HepG2 (cell line): ENCODE measurements at regions not wholly inside any gene's neighbourhood (a gene's known extent, or its start where the extent isn't known, plus 50 kb on each side); places are given as distances from the start of the nearest gene placed in this dataset.

Experiments used
- ATAC-seq: fragments of 200-7000 bp; cut with Tn5 transposase; 3 replicates; pipeline ENCODE4 v1.9.1; 2020; ENCODE audit warnings: mild to moderate bottlenecking, moderate library complexity
- BruUV-seq: library from RNA; stranded (reverse); fragments of 400-500 nt; replicated peaks from 2 replicates; lab custom pipeline; 2021; lab: Mats Ljungman, UMichigan
- CTCF ChIA-PET: fragments of 300-600 bp; formaldehyde crosslinking; extraction: SDS; loops from one replicate; lab custom pipeline; 2021; ENCODE audit warnings: low total read pairs, inconsistent platforms, low intra/inter-chr PET ratio; lab: Yijun Ruan, JAX
- POLR2A ChIA-PET: fragments of 350-600 bp; sonication (Branson Sonifier 250); formaldehyde crosslinking; loops from one replicate; lab custom pipeline; 2020; ENCODE audit warnings: antibody characterized with exemption, inconsistent platforms; lab: Yijun Ruan, JAX
- DNase-seq: peaks from one replicate; pipeline ENCODE4 v3.0.0-alpha.2; 2015; ENCODE audit warnings: low spot score
- FAIRE-seq: peaks from 3 replicates; lab custom pipeline; 2011; peaks lifted over from hg19 to GRCh38; lab: Jason Lieb, UNC
- H2AFZ ChIP-seq: one replicate; pipeline ENCODE4 v1.6.1; 2011; ENCODE audit warnings: low read length, inconsistent platforms
- H3K27ac ChIP-seq: fragments of 300-600 bp; 3 replicates; pipeline ENCODE4 v1.8.0; 2011; ENCODE audit warnings: mixed run types, mild to moderate bottlenecking, mixed read lengths, low read length, inconsistent platforms; ENCODE audit not compliant: insufficient read depth; ENCODE audit errors: extremely low read length
- H3K27me3 ChIP-seq, 2 experiments: fragments of 200-600 bp in 1 of 2; 2 replicates in 1 of 2; 3 replicates in 1 of 2; pipeline versions ENCODE4 v1.6.0 to v1.8.0; 2011; ENCODE audit warnings: low read length in 2 of 2, mild to moderate bottlenecking in 2 of 2, moderate library complexity in 2 of 2, inconsistent platforms in 1 of 2; ENCODE audit not compliant: insufficient read depth in 2 of 2, control insufficient read depth in 1 of 2
- H3K36me3 ChIP-seq, 2 experiments: fragments of 200-600 bp in 1 of 2; replicated peaks in 1 of 2; 2 replicates in 1 of 2; 3 replicates in 1 of 2; pipeline versions ENCODE4 v1.5.1 to v1.8.0; 2011; ENCODE audit warnings: low read length in 2 of 2, inconsistent platforms in 1 of 2; ENCODE audit not compliant: insufficient read depth in 2 of 2, control insufficient read depth in 1 of 2
- H3K4me1 ChIP-seq: 2 replicates; pipeline ENCODE4 v1.5.1; 2012; ENCODE audit warnings: low read length, inconsistent platforms; ENCODE audit not compliant: insufficient read depth
- H3K4me2 ChIP-seq: 2 replicates; pipeline ENCODE4 v1.6.0; 2011; ENCODE audit warnings: low read depth, low read length, inconsistent platforms
- H3K4me3 ChIP-seq, 3 experiments: fragments of 200-600 bp in 1 of 3; sonication (generic), shearing (Covaris generic) in 1 of 3; replicated peaks in 1 of 3; 2 replicates each; pipeline ENCODE4 v1.5.1; 2011 to 2016; ENCODE audit warnings: low read length in 3 of 3, inconsistent platforms in 2 of 3, low read depth in 2 of 3, mild to moderate bottlenecking in 2 of 3, control low read depth in 1 of 3, mixed read lengths in 1 of 3; ENCODE audit not compliant: insufficient read depth in 1 of 3
- H3K79me2 ChIP-seq: one replicate; pipeline ENCODE4 v1.6.1; 2011; ENCODE audit warnings: low read length, inconsistent platforms; ENCODE audit not compliant: insufficient read depth
- H3K9ac ChIP-seq: 2 replicates; pipeline ENCODE4 v1.6.0; 2011; ENCODE audit warnings: mild to moderate bottlenecking, low read depth, low read length, inconsistent platforms; ENCODE audit not compliant: insufficient read depth
- H3K9me3 ChIP-seq: 2 replicates; pipeline ENCODE4 v1.5.1; 2012; ENCODE audit warnings: mild to moderate bottlenecking, low read length
- H4K20me1 ChIP-seq: 2 replicates; pipeline ENCODE4 v1.6.0; 2011; ENCODE audit warnings: inconsistent platforms, mild to moderate bottlenecking, low read length, moderate library complexity; ENCODE audit not compliant: insufficient read depth
- ARNTL ChIP-seq: sonication (generic); formaldehyde crosslinking; IDR thresholded peaks from 2 replicates; pipeline ENCODE4 v1.4.0; 2020; ENCODE audit warnings: mild to moderate bottlenecking, missing genetic modification reagents
- GABPA ChIP-seq, 2 experiments: IDR thresholded peaks; 2 replicates each; pipeline ENCODE4 v1.6.1; 2011 to 2016; ENCODE audit warnings: low read depth in 2 of 2, low read length in 1 of 2, missing biosample characterization in 1 of 2, missing genetic modification characterization in 1 of 2
- KDM2A ChIP-seq: sonication (generic); formaldehyde crosslinking; IDR thresholded peaks from 2 replicates; pipeline ENCODE4 v1.4.0; 2020; ENCODE audit warnings: low read depth, missing genetic modification reagents, borderline replicate concordance
- NBN ChIP-seq: fragments of 450-650 bp; conservative IDR thresholded peaks from 2 replicates; pipeline ENCODE4 v1.6.1; 2017
- PAWR ChIP-seq: sonication (generic); formaldehyde crosslinking; IDR thresholded peaks from 2 replicates; pipeline ENCODE4 v1.4.0; 2020; ENCODE audit warnings: missing genetic modification reagents, mild to moderate bottlenecking, borderline replicate concordance
- SIX1 ChIP-seq: sonication (generic); formaldehyde crosslinking; IDR thresholded peaks from 2 replicates; pipeline ENCODE4 v1.4.0; 2020; ENCODE audit warnings: missing genetic modification reagents, borderline replicate concordance
- STAT5B ChIP-seq: sonication (generic); formaldehyde crosslinking; IDR thresholded peaks from 2 replicates; pipeline ENCODE4 v1.4.0; 2020; ENCODE audit warnings: missing genetic modification reagents
- ZNF256 ChIP-seq: sonication (generic); formaldehyde crosslinking; conservative IDR thresholded peaks from 2 replicates; pipeline ENCODE4 v1.4.0; 2020; ENCODE audit warnings: missing genetic modification reagents
- ZNF577 ChIP-seq: sonication (generic); formaldehyde crosslinking; IDR thresholded peaks from 2 replicates; pipeline ENCODE4 v1.4.0; 2020; ENCODE audit warnings: mild to moderate bottlenecking, low read depth, missing genetic modification reagents, borderline replicate concordance
- ZNF775 ChIP-seq: sonication (generic); formaldehyde crosslinking; IDR thresholded peaks from 2 replicates; pipeline ENCODE4 v1.4.0; 2020; ENCODE audit warnings: missing genetic modification reagents, mild to moderate bottlenecking, moderate library complexity, borderline replicate concordance
- WGBS: methylation state at CpG from one replicate; pipeline ENCODE4 v1.1.6; 2017; ENCODE audit warnings: low lambda C conversion rate; 5-methylcytosine and 5-hydroxymethylcytosine counted together
- in situ Hi-C: cut with HindIII; loops from 2 replicates; pipeline ENCODE4 v1.10.0; 2017; ENCODE audit warnings: low pct_unique_long_range_greater_than_20kb; ENCODE audit not compliant: extremely low pct_ligation_motif_present
- intact Hi-C: fragments of 100-400 bp; cut with micrococcal nuclease; formaldehyde crosslinking; loops from one replicate; pipeline ENCODE4 v1.10.0; 2022; ENCODE audit not compliant: unreplicated experiment
- TF ChIP-seq, protein P1 (sequence below): sonication (generic); formaldehyde crosslinking; IDR thresholded peaks from 2 replicates; pipeline ENCODE4 v1.4.0; 2020; ENCODE audit warnings: missing genetic modification reagents
- TF ChIP-seq, protein P2 (sequence below): sonication (generic); formaldehyde crosslinking; IDR thresholded peaks from 2 replicates; pipeline ENCODE4 v1.8.0; 2022; ENCODE audit warnings: missing genetic modification reagents, mild to moderate bottlenecking, moderate library complexity, borderline replicate concordance
- TF ChIP-seq, protein P3 (sequence below): sonication (generic); formaldehyde crosslinking; IDR thresholded peaks from 2 replicates; pipeline ENCODE4 v1.5.0; 2020; ENCODE audit warnings: missing genetic modification reagents

GRCh38 chr18:40356168-40356567 is 1598.9 kb upstream of the PIK3C3 start:
- Histone ChIP-seq H4K20me1 (no peaks in the 10 kb centered on the region), H3K4me3 (no peak overlapping the region), H2AFZ (no peak overlapping the region), H3K36me3 (no peaks in the 10 kb centered on the region)
- WGBS: 0% methylated on average over 6 of the region's 6 CpGs
- no peak for FAIRE-seq
- BruUV-seq: no TSS peak
- in situ Hi-C loops: no loop called here
- ATAC-seq: no peak
- TF ChIP-seq ZNF775 (no peak), PAWR (no peak), ARNTL (CRISPR knock-in tag) (no peak), GABPA (IDR thresholded peaks at IDR 0.05; ENCODE audit: low read depth, low read length) (no peak), GABPA (CRISPR knock-in tag; IDR thresholded peaks at IDR 0.05; ENCODE audit: low read depth) (no peak), KDM2A (CRISPR knock-in tag) (no peak), SIX1 (no peak), ZNF577 (no peak), ZNF256 (CRISPR knock-in tag) (no peak), NBN (no peak), STAT5B (CRISPR knock-in tag) (no peak)
- TF ChIP-seq, protein P1, sequence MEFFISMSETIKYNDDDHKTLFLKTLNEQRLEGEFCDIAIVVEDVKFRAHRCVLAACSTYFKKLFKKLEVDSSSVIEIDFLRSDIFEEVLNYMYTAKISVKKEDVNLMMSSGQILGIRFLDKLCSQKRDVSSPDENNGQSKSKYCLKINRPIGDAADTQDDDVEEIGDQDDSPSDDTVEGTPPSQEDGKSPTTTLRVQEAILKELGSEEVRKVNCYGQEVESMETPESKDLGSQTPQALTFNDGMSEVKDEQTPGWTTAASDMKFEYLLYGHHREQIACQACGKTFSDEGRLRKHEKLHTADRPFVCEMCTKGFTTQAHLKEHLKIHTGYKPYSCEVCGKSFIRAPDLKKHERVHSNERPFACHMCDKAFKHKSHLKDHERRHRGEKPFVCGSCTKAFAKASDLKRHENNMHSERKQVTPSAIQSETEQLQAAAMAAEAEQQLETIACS (CRISPR knock-in tag): no peak
- TF ChIP-seq, protein P2, sequence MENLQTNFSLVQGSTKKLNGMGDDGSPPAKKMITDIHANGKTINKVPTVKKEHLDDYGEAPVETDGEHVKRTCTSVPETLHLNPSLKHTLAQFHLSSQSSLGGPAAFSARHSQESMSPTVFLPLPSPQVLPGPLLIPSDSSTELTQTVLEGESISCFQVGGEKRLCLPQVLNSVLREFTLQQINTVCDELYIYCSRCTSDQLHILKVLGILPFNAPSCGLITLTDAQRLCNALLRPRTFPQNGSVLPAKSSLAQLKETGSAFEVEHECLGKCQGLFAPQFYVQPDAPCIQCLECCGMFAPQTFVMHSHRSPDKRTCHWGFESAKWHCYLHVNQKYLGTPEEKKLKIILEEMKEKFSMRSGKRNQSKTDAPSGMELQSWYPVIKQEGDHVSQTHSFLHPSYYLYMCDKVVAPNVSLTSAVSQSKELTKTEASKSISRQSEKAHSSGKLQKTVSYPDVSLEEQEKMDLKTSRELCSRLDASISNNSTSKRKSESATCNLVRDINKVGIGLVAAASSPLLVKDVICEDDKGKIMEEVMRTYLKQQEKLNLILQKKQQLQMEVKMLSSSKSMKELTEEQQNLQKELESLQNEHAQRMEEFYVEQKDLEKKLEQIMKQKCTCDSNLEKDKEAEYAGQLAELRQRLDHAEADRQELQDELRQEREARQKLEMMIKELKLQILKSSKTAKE: no peak
- TF ChIP-seq, protein P3, sequence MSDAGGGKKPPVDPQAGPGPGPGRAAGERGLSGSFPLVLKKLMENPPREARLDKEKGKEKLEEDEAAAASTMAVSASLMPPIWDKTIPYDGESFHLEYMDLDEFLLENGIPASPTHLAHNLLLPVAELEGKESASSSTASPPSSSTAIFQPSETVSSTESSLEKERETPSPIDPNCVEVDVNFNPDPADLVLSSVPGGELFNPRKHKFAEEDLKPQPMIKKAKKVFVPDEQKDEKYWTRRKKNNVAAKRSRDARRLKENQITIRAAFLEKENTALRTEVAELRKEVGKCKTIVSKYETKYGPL (CRISPR knock-in tag): no peak
- TF ChIP-seq, all 625 proteins: peak for 0
- POLR2A ChIA-PET: no interaction called here
- H3K79me2 ChIP-seq: no peaks in the 10 kb centered on the region
- no peak overlapping the region for H3K27ac ChIP-seq
- no peaks in the 10 kb centered on the region; a peak in 1 of 5 replicates for H3K27me3 ChIP-seq
- H3K4me1 ChIP-seq: no peaks in the 10 kb centered on the region
- CTCF ChIA-PET: no interaction called here
- intact Hi-C loops: no loop called here
- no peak overlapping the region for H3K9ac ChIP-seq
- no peak for DNase-seq
- no peaks in the 10 kb centered on the region for H3K9me3 ChIP-seq
- H3K4me2 ChIP-seq: no peak overlapping the region
